Right renal cortex interstitium (tissue), 3 donors: ENCODE measurements at regions not wholly inside any gene's neighbourhood (a gene's known extent, or its start where the extent isn't known, plus 50 kb on each side); places are given as distances from the start of the nearest gene placed in this dataset.

Experiments
- DNase-seq, 3 donors: peaks; one replicate each; pipeline ENCODE4 v3.0.0-alpha.2; 2013; ENCODE audit warnings: low read depth in 3 of 3, low spot score in 2 of 3

DNA sequence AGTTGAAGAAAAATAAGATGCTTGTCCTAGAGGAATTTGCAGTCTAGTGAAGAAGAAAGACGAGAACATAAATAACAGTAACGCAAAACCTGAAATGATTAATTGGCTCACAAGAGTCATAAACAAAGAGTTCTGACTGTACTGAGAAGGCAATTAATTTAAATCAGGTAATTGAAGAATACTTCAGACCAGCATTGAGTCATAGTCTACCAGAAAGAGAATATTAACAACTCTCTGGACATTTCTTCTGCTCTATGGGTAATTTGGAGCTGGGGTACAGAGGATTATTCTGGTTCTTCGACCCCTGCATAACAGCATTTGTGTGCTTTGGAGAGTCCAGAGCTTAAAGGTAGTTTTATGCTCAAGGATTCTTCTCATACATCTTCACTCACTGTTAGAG is 390.3 kb upstream of the DCN start:
- DNase-seq: no peak

- no peak for DNase-seq
These were observed 384.5 kb upstream of the DCN start for GRCh38 chr12:91567100-91567485.

GRCh38 chr12:91566328-91567099 is 383.9 kb upstream of the DCN start:
- DNase-seq: no peak

DNA sequence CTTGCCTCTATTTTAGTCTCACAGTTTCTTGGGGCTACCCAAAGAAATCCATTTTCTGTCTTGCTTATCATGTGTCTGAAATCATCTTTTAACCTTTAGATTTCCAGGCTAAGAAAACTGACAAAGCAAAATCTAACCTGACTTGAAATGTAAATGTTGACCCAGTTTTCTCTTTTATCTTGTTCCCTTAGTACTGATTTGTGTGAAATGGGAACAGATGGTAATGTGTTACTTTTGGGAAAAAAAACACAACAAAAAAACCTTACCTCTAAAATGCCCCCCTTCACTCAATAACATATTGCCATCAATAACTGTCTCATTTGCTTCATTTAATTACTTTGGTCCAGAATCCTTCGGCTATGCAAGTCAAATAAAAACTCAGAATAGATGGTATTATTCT is 383.2 kb upstream of the DCN start:
- no peak for DNase-seq

DNA sequence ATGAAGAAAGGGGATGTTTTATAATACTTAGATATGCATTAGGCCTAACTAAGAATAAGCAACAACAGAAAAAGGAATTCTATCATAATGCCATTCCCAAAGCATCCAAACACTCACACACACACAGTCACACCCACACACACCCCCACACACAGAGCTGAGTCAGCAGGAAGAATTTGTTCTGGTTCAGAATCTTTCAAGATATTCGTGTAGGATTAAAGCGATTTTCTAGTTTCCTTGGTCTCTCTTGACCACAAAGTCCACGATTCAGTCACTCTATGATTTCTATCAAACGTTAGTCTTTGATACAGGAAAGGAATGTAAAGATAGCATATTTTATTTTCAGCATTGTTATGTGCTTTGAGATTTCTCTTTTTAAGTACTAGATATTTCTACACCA is 382.6 kb upstream of the DCN start:
- DNase-seq: no peak

- no peak for DNase-seq
These were observed 380.6 kb upstream of the DCN start for GRCh38 chr12:91563011-91563765.

GRCh38 chr12:91562476-91562875 is 379.9 kb upstream of the DCN start:
- no peak for DNase-seq

- no peak for DNase-seq
These were observed 379.3 kb upstream of the DCN start for GRCh38 chr12:91561958-91562325.

DNA sequence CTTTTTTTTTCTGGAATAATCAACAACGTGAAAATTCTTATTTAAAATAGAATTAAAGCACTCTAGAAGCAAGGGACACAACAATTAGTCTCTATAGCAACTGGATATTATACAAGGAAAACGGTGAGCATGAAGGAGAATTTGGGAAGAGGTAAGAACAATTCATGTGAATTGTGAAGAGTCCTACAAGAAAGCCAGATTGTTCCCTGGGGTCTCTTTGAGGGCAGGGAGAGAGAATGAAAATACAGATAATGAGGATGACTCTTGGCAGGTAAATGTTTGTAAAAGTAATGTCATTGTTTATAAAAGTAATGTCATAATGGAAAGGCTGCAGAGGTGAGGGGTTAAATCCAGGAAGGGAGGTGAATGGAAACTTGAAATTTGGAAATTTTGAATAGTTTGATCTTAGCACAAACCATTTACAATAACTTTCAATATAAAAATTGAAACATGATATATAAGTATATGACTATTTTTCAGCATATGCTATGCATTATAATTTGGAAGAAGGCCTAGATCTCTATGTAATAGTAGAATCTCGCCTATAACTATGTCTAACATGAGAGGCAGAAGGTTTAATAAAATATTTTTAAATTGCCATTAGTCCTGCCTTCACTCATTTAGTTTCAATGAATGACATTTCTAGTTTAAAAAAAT is 378.8 kb upstream of the DCN start:
- DNase-seq: no peak

DNA sequence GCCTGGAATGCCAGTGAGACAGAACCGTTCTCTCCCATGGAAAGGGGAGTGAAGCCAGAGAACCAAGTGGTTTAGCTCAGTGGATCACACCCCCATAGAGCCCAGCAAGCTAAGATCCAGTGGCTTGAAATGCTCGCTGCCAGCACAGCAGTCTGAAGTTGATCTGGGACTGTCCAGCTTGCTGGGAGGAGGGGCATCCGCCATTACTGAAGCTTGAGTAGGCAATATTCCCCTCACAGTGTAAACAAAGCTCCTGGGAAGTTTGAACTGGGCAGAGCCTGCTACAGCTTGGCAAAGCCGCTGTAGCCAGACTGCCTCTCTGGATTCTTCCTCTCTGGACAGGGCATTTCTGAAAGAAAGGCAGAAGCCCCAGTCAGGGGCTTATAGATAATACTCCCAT is 374.3 kb upstream of the DCN start:
- no peak for DNase-seq

DNA sequence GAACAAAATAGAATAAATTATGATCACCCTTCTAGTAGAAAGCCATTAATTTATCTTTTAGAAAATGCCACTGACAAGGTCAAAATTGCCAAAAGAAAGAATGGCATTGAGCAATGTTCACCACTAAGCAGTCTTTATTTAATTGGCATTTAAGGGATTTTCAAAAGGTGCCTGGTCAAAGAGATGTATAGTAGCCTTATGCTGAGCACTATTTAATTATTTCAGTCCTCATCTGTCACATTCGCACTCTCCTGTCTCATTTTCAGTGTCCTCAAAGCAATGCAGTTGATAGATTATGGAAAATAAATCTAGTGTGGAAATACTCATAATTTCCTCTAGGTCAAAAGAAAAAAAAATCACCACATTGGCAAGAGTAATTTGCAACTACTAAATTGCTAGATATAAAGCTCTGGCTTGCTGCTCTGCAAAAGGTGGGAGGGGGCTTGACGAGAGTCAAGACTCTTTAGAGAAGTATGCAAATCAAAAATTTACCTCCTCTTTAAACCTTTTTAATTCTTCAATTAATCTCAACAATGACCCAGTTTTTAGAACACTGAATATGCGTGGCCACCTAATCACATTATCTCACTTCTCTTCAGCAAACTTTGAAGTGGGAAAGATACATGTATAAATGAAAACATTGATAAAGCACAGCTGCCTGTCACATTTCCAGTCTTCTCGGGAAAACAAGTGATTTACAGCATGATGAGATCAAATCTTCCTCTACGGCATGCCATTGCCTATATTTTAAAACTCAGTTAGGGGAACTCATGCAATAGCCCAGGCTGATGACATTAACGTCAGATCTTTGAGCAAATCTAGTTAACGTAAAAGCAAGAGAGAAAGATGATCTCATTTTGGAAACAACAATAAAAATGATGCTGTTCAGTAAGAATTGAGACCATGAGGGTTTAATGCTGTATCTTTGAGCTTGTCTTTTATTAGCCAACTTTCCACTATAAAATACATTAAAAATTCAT is 373.1 kb upstream of the DCN start:
- no peak for DNase-seq

DNA sequence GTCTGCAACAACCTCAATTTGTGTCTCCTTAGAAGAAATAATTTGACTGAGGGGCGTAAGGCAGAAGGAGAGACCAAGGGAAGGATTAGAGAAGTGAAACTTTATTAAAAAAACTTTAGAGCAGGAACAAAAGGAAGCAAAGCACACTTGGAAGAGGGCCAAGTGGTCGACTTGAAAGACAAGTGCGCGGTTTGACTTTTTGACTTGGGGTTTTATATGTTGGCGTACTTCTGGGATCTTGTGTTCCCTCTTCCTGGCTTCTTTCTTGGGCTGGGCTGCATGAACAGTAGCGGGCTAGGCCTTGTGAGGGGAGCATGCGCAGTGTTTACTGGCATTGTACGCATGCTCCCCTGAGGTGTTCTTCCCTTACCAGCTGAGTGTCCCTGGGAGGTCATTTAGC is 369.3 kb upstream of the DCN start:
- DNase-seq: no peak

DNA sequence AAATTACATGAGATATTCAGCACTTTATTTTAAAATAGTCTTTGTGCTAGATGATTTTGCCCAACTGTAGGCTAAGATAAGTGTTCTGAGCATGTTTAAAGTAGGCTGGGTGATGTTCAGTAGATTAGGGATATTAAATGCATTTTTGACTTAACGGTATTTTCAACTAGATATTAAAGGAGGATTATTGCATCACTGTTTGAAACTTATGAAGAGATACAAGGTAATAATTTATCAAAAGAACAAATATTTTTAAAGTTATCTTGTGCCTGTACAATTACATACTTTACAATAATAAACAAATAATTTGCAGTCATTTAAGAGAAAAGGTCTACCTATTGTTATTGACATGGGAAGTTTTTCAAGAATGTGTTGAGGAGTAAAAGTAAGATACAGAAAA is 368.6 kb upstream of the DCN start:
- DNase-seq: no peak

GRCh38 chr12:91542666-91543065 is 360.0 kb upstream of the DCN start:
- DNase-seq: no peak

DNA sequence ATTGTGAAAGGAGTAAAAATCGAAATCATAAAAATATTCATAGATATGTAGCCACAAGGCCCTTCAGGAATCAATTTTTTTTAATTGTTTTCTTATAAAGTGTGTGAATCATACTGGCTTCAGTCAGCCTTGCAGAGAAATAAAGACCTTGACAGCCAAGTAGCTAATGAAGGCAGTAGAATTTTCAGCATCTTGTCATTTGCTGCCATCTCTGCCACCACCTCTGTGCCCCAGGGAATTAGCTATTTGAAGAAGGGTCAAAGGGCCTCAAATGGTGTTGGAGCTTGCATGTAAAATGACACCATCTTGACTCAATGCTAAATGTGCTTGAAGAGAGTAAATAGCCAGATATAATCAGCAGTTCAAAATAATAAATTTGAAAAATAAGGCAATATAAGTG is 359.4 kb upstream of the DCN start:
- DNase-seq: no peak

DNA sequence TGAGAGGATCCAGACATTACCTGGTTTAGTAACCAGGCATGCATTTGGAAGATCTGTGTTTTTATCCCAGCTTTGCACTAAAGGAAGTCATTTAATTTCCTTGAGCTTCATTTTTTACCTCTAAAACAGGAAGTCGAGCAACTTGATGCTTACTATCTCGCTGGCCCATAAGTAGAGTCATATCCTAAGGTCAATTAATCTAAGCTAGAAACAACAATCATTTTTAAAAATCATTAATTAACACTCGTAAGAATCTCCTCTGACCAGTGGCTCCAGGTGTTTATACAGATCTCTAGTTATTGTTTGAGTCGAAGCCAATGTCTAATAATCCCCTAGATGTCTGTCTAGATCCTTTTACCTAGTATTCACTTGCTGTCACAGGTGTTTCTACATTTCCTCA is 355.8 kb upstream of the DCN start:
- DNase-seq: no peak

- DNase-seq: no peak
These were observed 350.7 kb upstream of the DCN start for GRCh38 chr12:91533366-91533765.

- DNase-seq: no peak
These were observed 347.2 kb upstream of the DCN start for GRCh38 chr12:91529829-91530228.

- no peak for DNase-seq
These were observed 341.2 kb upstream of the DCN start for GRCh38 chr12:91523831-91524230.

GRCh38 chr12:91516695-91517047 is 334.1 kb upstream of the DCN start:
- DNase-seq: no peak
